Left colon (tissue), 2 donors: ENCODE measurements at regions not wholly inside any gene's neighbourhood (a gene's known extent, or its start where the extent isn't known, plus 50 kb on each side); places are given as distances from the start of the nearest gene placed in this dataset.

ENCODE experiments used
- ATAC-seq: fragments of 200-7000 bp; cut with Tn5 transposase; one replicate; pipeline ENCODE4 v1.9.1; 2020; ENCODE audit warnings: mild to moderate bottlenecking, moderate library complexity
- DNase-seq, 2 donors: peaks; one replicate each; pipeline ENCODE4 v3.0.0-alpha.2; 2020
- intact Hi-C, 2 donors: fragments of 100-400 bp; cut with DNase I in 1 of 2; cut with micrococcal nuclease in 1 of 2; formaldehyde crosslinking; loops; one replicate each; pipeline versions ENCODE4 v1.11.2 to v1.14.0; 2022; cut with DNase I, micrococcal nuclease
- donor health status: DM: no; HTN: no; CAD: no.
- donor health status: DM: yes; HTN: yes; CAD: no.

GRCh38 chr1:73783352-73783751, 414.6 kb downstream of the LRRIQ3 start:
- ATAC-seq (peak; percentile 92), DNase-seq (no peak)
- intact Hi-C loops, result no loop called here

DNA sequence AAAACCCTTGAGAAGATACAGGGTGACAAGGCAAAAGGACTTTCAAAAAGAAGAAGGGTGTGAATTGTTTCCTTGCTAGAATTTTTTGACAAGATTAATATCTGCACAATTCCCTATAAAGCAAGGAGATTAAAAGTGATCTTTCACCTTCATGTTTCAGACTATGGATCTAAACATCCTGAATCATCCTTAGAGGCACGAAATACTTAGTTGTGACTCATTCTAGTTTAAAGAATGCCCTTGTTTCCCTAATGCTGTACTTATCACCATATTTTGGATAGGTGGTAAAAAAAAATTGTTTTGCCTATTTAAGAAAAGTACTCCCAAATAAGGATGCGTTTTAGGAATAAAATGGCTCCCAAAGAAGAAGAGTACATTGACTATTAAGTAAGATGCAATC, 415.1 kb downstream of the LRRIQ3 start:
- ATAC-seq, result no peak
- intact Hi-C loops, result no loop called here
- DNase-seq, result no peak

DNA sequence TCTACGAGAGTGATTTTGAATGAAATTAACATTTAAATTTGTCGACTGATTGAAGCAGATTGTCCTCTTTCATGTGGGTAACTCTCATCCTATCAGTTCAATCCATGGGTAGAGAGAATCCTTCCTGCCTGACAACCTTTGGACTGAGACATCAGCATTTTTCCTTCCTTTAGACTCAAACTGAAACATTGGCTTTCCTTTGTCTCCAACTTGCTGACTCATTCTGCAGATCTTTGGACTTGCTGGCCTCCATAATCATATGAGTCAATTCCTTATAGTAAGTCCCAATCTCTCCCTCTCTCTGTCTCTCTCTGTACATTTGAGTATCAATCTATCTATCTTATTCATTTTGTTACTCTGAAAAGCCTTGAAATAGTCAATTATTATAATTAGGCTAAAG, 416.7 kb downstream of the LRRIQ3 start:
- no peak for DNase-seq
- peak; percentile 65 for ATAC-seq

GRCh38 chr1:73778471-73778870, 419.5 kb downstream of the LRRIQ3 start:
- intact Hi-C loops, result no loop called here
- no peak for DNase-seq
- ATAC-seq, result no peak

More for the DNA sequence above, 416.7 kb downstream of the LRRIQ3 start:
- intact Hi-C loops, result no loop called here

GRCh38 chr1:73775896-73776295, 422.1 kb downstream of the LRRIQ3 start:
- DNase-seq (no peak), ATAC-seq (no peak)
- intact Hi-C loops, result no loop called here

- intact Hi-C loops, result no loop called here
- DNase-seq, result no peak
- ATAC-seq, result no peak
Observed at GRCh38 chr1:73772941-73773340, 425.0 kb downstream of the LRRIQ3 start.

GRCh38 chr1:73771396-73771795, 426.6 kb downstream of the LRRIQ3 start:
- ATAC-seq (no peak), DNase-seq (no peak)
- intact Hi-C loops, result no loop called here

DNA sequence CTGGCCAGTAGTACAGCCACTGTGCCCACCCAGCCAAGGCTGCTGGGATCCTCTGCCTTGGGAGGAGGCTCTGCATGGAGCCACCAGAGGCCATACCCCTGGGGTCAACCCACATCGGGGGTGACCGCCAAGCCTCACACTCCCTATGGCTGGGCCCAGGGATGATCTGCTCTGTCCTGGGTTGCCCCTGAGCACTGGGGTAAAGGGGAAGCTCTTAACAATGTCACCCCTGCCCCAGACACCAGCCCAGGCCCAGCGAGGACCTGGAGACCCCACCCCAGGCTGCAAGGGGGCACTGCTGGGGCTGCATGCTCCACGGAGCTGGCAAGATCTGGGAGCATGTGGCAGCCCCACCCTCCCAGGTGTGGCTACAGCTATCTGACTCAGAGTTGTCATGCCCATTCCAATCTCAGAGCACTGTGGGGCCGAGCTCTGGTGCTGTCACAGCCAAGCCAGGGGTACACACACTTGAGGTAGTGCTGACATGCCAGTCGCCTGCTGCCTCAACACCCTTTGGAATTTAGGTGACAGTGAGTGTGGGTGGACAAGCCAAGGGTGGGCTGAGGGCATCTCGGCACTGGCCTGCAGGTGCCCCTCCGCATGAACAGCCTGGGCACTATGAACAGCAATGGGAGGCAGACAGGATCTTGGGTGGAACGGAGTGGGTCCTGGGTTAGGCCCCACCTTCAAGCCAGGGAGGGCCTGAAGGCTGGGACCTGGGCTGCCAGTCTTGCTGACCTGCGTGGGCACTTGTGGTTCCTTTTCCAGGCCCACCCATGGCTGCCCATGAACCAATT, 427.7 kb downstream of the LRRIQ3 start:
- intact Hi-C loops, result no loop called here
- DNase-seq (no peak), ATAC-seq (no peak)

GRCh38 chr1:73766786-73767348, 431.1 kb downstream of the LRRIQ3 start:
- intact Hi-C loops, result no loop called here
- ATAC-seq, result no peak
- no peak for DNase-seq

- intact Hi-C loops, result no loop called here
- ATAC-seq, result no peak
- no peak for DNase-seq
Observed at GRCh38 chr1:73765551-73766233, 432.3 kb downstream of the LRRIQ3 start.

GRCh38 chr1:73761559-73761958, 436.4 kb downstream of the LRRIQ3 start:
- intact Hi-C loops, result no loop called here
- DNase-seq (no peak), ATAC-seq (no peak)

DNA sequence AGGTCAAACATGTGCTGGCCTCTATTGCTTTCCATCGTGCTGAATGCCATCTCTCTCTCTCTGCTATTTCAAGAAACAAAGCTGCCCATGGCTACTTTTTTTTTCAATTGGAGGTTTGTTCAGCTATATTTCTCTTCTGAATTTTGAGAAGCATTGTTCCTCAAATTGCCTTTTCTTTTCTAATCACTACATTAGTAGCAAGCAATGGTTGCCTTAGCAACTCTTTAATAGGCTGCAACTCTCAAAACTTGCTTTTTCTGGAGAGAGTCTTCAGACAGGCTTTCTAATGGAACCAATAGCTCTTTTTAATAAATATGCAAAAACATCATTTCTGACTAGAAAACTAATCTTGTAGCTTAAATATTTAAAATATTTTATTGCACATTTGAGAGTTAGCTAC, 439.0 kb downstream of the LRRIQ3 start:
- no peak for DNase-seq
- ATAC-seq, result no peak
- intact Hi-C loops, result no loop called here

DNA sequence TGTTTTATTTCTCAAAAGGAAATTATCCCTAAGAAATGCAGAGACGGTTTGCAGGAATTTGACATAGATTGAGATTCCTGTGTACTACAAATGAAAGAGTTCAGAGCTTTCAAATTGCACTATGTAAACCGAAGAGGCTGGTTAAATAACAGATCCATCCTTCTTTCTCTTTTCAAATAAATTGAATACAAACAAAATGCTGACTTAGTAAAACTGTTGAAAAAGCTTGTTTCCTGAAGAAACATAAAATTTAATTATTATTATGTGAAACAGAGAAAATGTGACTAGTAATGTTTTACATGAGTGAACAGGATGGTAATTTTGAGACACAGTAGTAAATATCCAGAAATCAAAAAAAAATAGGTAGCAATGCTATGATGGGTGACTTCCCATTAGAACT, 441.2 kb downstream of the LRRIQ3 start:
- ATAC-seq (no peak), DNase-seq (no peak)
- intact Hi-C loops, result no loop called here

DNA sequence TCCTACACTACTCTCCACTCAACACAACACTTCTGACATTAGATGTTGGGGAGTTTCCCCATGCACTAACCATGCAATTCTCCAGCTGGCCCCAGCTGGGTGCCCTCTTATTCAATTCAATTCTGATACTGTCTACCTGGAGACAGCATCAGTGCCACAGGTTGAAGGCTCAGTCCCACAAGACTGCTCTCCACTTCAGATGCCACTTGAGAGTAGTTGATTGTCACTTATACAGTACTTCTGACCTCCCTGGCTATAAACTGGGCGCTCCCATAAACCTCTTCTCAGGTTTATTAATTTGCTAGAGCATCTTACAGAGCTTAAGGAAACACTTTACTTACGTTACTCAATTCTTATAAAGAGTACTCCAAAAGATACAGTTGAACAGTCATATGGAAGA, 442.3 kb downstream of the LRRIQ3 start:
- intact Hi-C loops, result no loop called here
- no peak for ATAC-seq

DNA sequence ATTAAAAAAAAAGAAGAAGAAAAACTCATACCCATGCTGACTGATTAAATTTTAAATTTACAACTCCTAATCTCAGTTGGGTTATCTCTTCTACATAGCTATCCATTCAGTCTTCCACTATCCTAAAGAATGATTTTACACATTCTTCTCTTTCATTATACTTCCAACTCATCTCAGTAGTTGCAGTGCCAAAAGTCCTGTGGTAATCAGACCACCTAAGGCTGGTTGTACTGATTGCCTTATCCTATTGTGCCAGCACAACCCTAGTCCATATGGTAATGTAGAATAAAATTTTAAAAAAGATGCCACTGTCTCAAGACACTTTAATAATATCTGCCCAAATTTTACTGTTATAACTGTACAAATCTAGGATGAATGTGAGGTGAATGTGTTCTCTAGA, 448.0 kb downstream of the LRRIQ3 start:
- intact Hi-C loops, result no loop called here
- ATAC-seq, result no peak
- no peak for DNase-seq

More for the DNA sequence above, 442.3 kb downstream of the LRRIQ3 start:
- DNase-seq, result no peak

DNA sequence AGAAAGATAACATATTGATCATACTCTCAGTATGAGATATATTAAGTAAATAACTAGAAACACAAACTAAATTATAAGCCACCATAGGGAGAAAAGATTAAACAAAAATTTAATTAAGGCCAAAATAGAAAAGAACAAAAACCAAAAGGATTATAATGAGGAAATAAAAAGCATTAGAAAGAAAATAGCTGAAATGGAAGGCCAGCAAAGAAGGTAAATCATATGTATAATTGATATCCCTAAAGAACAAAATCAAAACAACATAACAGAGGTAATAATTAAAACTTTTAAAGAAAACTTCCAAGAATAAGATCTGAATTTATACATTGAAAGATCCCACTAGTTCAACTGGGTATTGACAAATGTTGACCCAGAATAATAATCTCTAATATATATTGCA, 453.0 kb downstream of the LRRIQ3 start:
- ATAC-seq, result no peak
- intact Hi-C loops, result no loop called here

GRCh38 chr1:73736125-73736524, 461.9 kb downstream of the LRRIQ3 start:
- intact Hi-C loops, result no loop called here
- DNase-seq, result no peak

More for the DNA sequence above, 453.0 kb downstream of the LRRIQ3 start:
- DNase-seq, result no peak

GRCh38 chr1:73727036-73727435, 470.9 kb downstream of the LRRIQ3 start:
- DNase-seq (no peak), ATAC-seq (no peak)
- intact Hi-C loops, result no loop called here

More at GRCh38 chr1:73736125-73736524, 461.9 kb downstream of the LRRIQ3 start:
- ATAC-seq, result no peak

DNA sequence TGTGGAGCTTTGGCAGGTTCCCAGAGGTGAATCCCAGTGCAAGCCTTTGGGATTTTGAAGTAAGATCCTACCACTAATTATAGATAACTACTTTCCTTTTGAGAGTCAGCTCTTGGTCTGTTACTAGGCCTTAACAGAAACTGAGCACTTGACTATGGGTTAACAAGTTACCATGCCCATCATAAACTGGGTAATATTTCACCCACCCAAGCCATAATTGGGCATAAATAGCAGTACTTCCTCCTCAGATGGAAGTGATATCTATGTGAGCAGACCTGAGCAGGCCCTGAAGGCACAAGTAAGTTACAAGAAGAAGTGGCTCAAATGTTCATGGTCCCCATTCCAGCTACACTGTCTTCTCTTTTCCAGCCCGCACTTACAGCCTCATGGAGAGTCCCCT, 475.9 kb downstream of the LRRIQ3 start:
- no peak for DNase-seq
- intact Hi-C loops, result no loop called here
- ATAC-seq, result peak; percentile 98

DNA sequence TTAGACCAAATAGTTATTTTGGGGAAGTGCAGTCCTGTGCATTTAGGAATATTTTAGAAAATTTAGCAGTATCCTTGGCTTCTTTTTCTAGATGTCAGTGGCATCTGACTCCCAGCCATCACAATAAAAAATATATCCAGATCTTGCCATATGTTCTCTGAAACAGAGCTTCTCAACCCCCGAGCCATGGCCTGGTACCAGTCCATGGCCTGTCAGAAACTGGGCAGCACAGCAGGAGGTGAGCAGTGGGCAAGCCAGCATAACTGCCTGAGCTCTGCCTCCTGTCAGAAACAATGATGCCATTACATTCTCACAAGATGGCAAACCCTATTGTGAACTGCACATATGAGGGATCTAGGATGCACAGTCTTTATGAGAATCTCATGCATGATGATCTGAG, 480.0 kb downstream of the LRRIQ3 start:
- intact Hi-C loops, result no loop called here
- ATAC-seq, result no peak

More for the DNA sequence above, 480.0 kb downstream of the LRRIQ3 start:
- no peak for DNase-seq
